Gastrocnemius medialis (tissue), 4 donors: ENCODE measurements at regions not wholly inside any gene's neighbourhood (a gene's known extent, or its start where the extent isn't known, plus 50 kb on each side); places are given as distances from the start of the nearest gene placed in this dataset.

Source experiments
- ATAC-seq, 2 donors: fragments of 150-250 bp; one replicate each; pipeline ENCODE4 v1.9.1; 2016
- DNase-seq, 2 donors: peaks; one replicate each; pipeline ENCODE4 v3.0.0-alpha.2; 2019
- H3K27ac ChIP-seq, 4 donors: fragments of 200-600 bp; sonication (generic); 1 replicate in 1 of 4; 2 replicates in 3 of 4; pipeline ENCODE4 v1.5.1; 2016 to 2018; ENCODE audit warnings: mild to moderate bottlenecking in 2 of 4, moderate library complexity in 1 of 4
- H3K27me3 ChIP-seq, 3 donors: fragments of 200-600 bp; sonication (generic) in 2 of 3; 1 replicate in 1 of 3; 2 replicates in 2 of 3; pipeline versions ENCODE4 v1.5.1 to v1.6.0; 2016 to 2019; ENCODE audit warnings: mild to moderate bottlenecking in 1 of 3, moderate library complexity in 1 of 3
- H3K36me3 ChIP-seq, 2 donors: fragments of 200-600 bp; sonication (generic) in 1 of 2; one replicate each; pipeline ENCODE4 v1.5.1; 2017 to 2018
- H3K4me1 ChIP-seq, 2 donors: fragments of 200-600 bp; sonication (generic) in 1 of 2; one replicate each; pipeline ENCODE4 v1.5.1; 2016 to 2017; ENCODE audit warnings: mild to moderate bottlenecking in 2 of 2
- H3K4me3 ChIP-seq, 4 donors: fragments of 200-600 bp; sonication (generic) in 3 of 4; 1 replicate in 1 of 4; 2 replicates in 3 of 4; pipeline ENCODE4 v1.5.1; 2016 to 2019; ENCODE audit warnings: mild to moderate bottlenecking in 2 of 4
- H3K9me3 ChIP-seq, 3 donors: fragments of 200-600 bp; sonication (generic) in 2 of 3; 1 replicate in 1 of 3; 2 replicates in 2 of 3; pipeline ENCODE4 v1.5.1; 2016 to 2019
- CTCF ChIP-seq, 5 experiments: fragments of 450-650 bp in 3 of 5; fragments of 200-600 bp in 2 of 5; sonication (generic) in 2 of 5; IDR thresholded peaks in 4 of 5; conservative IDR thresholded peaks in 1 of 5; 1 replicate in 4 of 5; 2 replicates in 1 of 5; pipeline ENCODE4 v1.5.1; 2016 to 2019; ENCODE audit warnings: antibody characterized with exemption in 5 of 5, mild to moderate bottlenecking in 3 of 5, moderate library complexity in 3 of 5
- POLR2A ChIP-seq, 2 donors: fragments of 450-650 bp; IDR thresholded peaks; one replicate each; pipeline ENCODE4 v1.6.1; 2017; ENCODE audit warnings: antibody characterized with exemption in 2 of 2, mild to moderate bottlenecking in 2 of 2, moderate library complexity in 2 of 2
- in situ Hi-C, 4 donors: fragments of 200-750 bp; cut with MboI; loops; one replicate each; pipeline versions ENCODE4 v1.15.0 to v1.8.0; 2017; ENCODE audit warnings: low sequenced_read_pairs in 4 of 4
- intact Hi-C: fragments of 100-400 bp; cut with DNase I; formaldehyde crosslinking; loops from one replicate; pipeline ENCODE4 v1.15.1; 2023; ENCODE audit warnings: low total_unique reads

DNA sequence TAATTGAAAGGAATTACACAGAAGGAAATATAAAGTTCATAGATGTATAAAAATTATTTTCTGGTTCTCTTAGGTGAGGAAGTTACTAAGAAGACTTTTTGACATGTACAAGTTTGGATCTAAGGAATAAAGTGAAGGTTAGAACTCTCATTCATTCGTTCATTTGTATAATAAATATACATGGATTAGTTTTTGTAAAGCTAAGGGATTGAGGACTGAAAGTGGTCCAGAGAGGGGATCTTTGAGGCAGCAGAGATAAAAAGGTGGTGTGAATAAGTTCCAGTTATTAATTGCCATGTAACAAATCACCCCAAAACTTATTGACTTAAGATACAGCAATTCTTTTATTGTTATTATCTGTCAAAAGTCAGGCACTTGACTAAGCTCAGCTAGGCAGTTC lies 110.1 kb upstream of the CELF4 start:
- intact Hi-C loops (no loop called here), in situ Hi-C loops (no loop called here)
- no peak for TF ChIP-seq POLR2A (IDR thresholded peaks at IDR 0.05)
- TF ChIP-seq CTCF (IDR thresholded peaks at IDR 0.05 in 4 of 5, conservative IDR thresholded peaks at IDR 0.05 in 1 of 5) = no peak
- H3K9me3 ChIP-seq = no peaks in the 10 kb centered on the region
- H3K4me1 ChIP-seq = no peaks in the 10 kb centered on the region
- no peak for DNase-seq
- no peaks in the 10 kb centered on the region for H3K36me3 ChIP-seq
- ATAC-seq = no peak
- H3K27ac ChIP-seq = no peak overlapping the region
- H3K4me3 ChIP-seq = no peak overlapping the region
- H3K27me3 ChIP-seq = no peaks in the 10 kb centered on the region

DNA sequence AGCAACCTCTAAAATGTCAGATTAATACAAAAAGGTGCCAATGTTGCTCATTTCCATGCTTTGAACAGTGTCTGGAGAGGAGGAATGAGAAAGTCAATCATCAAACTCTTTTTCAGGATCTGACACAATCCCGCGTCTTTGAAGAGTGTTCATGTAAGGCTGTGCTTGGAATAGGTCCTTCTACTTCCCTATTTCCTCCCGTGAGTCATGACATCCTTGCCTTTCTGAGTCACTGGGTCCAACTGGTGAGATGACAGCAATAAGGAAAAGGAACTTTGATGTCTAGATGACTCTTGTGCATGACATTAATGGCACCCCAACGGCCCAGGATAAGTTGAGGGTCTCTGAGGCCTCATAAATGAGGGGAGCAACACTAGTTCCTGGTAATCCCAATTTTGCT lies 109.0 kb upstream of the CELF4 start:
- DNase-seq (no peak), ATAC-seq (no peak)
- Histone ChIP-seq H3K4me1 (no peaks in the 10 kb centered on the region), H3K4me3 (no peak overlapping the region), H3K27ac (no peak overlapping the region), H3K9me3 (no peaks in the 10 kb centered on the region), H3K27me3 (no peaks in the 10 kb centered on the region), H3K36me3 (no peaks in the 10 kb centered on the region)
- TF ChIP-seq POLR2A (IDR thresholded peaks at IDR 0.05) = no peak
- TF ChIP-seq CTCF (IDR thresholded peaks at IDR 0.05 in 4 of 5, conservative IDR thresholded peaks at IDR 0.05 in 1 of 5) = no peak
- in situ Hi-C loops = no loop called here
- intact Hi-C loops = no loop called here

DNA sequence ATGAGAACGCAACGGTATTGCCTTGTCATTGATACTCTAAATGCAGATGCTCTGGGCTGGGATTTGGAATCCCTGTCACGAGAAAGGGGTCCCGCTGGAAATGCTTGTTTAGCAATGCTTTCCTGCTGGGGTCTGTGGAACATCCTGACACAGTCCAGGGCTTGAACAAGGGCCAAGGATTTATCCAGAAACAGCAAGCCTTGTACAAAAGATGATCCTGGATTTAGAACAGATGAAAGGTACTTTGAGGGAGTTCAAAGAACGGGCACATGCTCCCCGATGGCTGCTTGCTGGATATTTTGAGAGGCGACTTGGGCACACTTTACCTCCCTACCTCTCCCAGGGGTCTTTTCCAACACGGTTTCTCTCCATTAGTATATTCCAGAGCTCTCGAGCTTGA lies 108.1 kb upstream of the CELF4 start:
- DNase-seq = no peak
- no peak overlapping the region for H3K27ac ChIP-seq
- in situ Hi-C loops = no loop called here

GRCh38 chr18:37672932-37673595 lies 107.5 kb upstream of the CELF4 start:
- H3K4me3 ChIP-seq = no peak overlapping the region
- H3K27ac ChIP-seq = no peak overlapping the region
- H3K27me3 ChIP-seq = no peaks in the 10 kb centered on the region
- DNase-seq (no peak), ATAC-seq (no peak)
- no peak for TF ChIP-seq CTCF (IDR thresholded peaks at IDR 0.05 in 4 of 5, conservative IDR thresholded peaks at IDR 0.05 in 1 of 5)
- TF ChIP-seq POLR2A (IDR thresholded peaks at IDR 0.05) = no peak
- intact Hi-C loops (no loop called here), in situ Hi-C loops (no loop called here)
- no peaks in the 10 kb centered on the region for H3K9me3 ChIP-seq
- H3K4me1 ChIP-seq = no peaks in the 10 kb centered on the region
- H3K36me3 ChIP-seq = no peaks in the 10 kb centered on the region

More for the DNA sequence above, 108.1 kb upstream of the CELF4 start:
- H3K4me3 ChIP-seq = no peak overlapping the region
- no peaks in the 10 kb centered on the region for H3K9me3 ChIP-seq
- no peaks in the 10 kb centered on the region for H3K36me3 ChIP-seq
- no peaks in the 10 kb centered on the region for H3K27me3 ChIP-seq
- intact Hi-C loops = no loop called here
- no peak for ATAC-seq
- no peaks in the 10 kb centered on the region for H3K4me1 ChIP-seq
- TF ChIP-seq CTCF (IDR thresholded peaks at IDR 0.05 in 4 of 5, conservative IDR thresholded peaks at IDR 0.05 in 1 of 5) (no peak), POLR2A (IDR thresholded peaks at IDR 0.05) (no peak)

- ATAC-seq = no peak
- in situ Hi-C loops (no loop called here), intact Hi-C loops (no loop called here)
- Histone ChIP-seq H3K27me3 (no peaks in the 10 kb centered on the region), H3K4me3 (no peak overlapping the region), H3K9me3 (no peaks in the 10 kb centered on the region), H3K4me1 (no peaks in the 10 kb centered on the region), H3K27ac (no peak overlapping the region), H3K36me3 (no peaks in the 10 kb centered on the region)
- TF ChIP-seq CTCF (IDR thresholded peaks at IDR 0.05 in 4 of 5, conservative IDR thresholded peaks at IDR 0.05 in 1 of 5) (no peak), POLR2A (IDR thresholded peaks at IDR 0.05) (no peak)
- DNase-seq = no peak
These were observed 106.4 kb upstream of the CELF4 start for GRCh38 chr18:37672001-37672400.
